SK-N-SH treated with all-trans-retinoic acid at 6 μM for 48 hours (cell line): ENCODE measurements at regions not wholly inside any gene's neighbourhood (a gene's known extent, or its start where the extent isn't known, plus 50 kb on each side); places are given as distances from the start of the nearest gene placed in this dataset.

ENCODE experiments used
- ATAC-seq: fragments of 200-7000 bp; cut with Tn5 transposase; 3 replicates; pipeline ENCODE4 v1.9.1; 2020; ENCODE audit warnings: mild to moderate bottlenecking, moderate library complexity
- BACH2 ChIP-seq: fragments of 250-450 bp; sonication (Bioruptor Pico); IDR thresholded peaks from 2 replicates; pipeline ENCODE4 v1.9.0; 2021; ENCODE audit warnings: mild to moderate bottlenecking, borderline replicate concordance
- CREB5 ChIP-seq: fragments of 250-450 bp; sonication (Bioruptor Pico); IDR thresholded peaks from 2 replicates; pipeline ENCODE4 v1.5.1; 2020; ENCODE audit warnings: low read depth, mild to moderate bottlenecking, moderate library complexity
- CSDC2 ChIP-seq: fragments of 250-450 bp; sonication (Bioruptor Pico); IDR thresholded peaks from 2 replicates; pipeline ENCODE4 v1.5.0; 2020; ENCODE audit warnings: mild to moderate bottlenecking, moderate library complexity
- CSRNP3 ChIP-seq: fragments of 250-450 bp; sonication (Bioruptor Pico); IDR thresholded peaks from 2 replicates; pipeline ENCODE4 v1.5.1; 2021; ENCODE audit warnings: mild to moderate bottlenecking, moderate library complexity
- ESRRG ChIP-seq: fragments of 250-450 bp; sonication (Bioruptor Pico); IDR thresholded peaks from 2 replicates; pipeline ENCODE4 v1.6.1; 2021; ENCODE audit warnings: mild to moderate bottlenecking
- GLIS3 ChIP-seq: fragments of 250-450 bp; sonication (Bioruptor Pico); IDR thresholded peaks from 2 replicates; pipeline ENCODE4 v1.5.0; 2020; ENCODE audit warnings: mild to moderate bottlenecking, moderate library complexity
- ISL1 ChIP-seq: fragments of 250-450 bp; sonication (Bioruptor Pico); IDR thresholded peaks from 2 replicates; pipeline ENCODE4 v2.1.2; 2022; ENCODE audit warnings: mild to moderate bottlenecking, moderate library complexity
- OSR1 ChIP-seq: fragments of 250-450 bp; sonication (Bioruptor Pico); IDR thresholded peaks from 2 replicates; pipeline ENCODE4 v1.8.0; 2022; ENCODE audit warnings: moderate library complexity, mild to moderate bottlenecking, inconsistent platforms
- PATZ1 ChIP-seq: fragments of 250-450 bp; sonication (Bioruptor Pico); IDR thresholded peaks from 2 replicates; pipeline ENCODE4 v1.8.0; 2020; ENCODE audit warnings: mild to moderate bottlenecking, moderate library complexity, borderline replicate concordance
- POU6F1 ChIP-seq: fragments of 250-450 bp; sonication (Bioruptor Pico); IDR thresholded peaks from 2 replicates; pipeline ENCODE4 v1.8.0; 2021; ENCODE audit warnings: low read depth, mild to moderate bottlenecking, moderate library complexity, borderline replicate concordance
- PPARA ChIP-seq: fragments of 250-450 bp; sonication (Bioruptor Pico); IDR thresholded peaks from 2 replicates; pipeline ENCODE4 v1.5.0; 2020; ENCODE audit warnings: mild to moderate bottlenecking, borderline replicate concordance
- SNAI2 ChIP-seq: fragments of 250-450 bp; sonication (Bioruptor Pico); IDR thresholded peaks from 2 replicates; pipeline ENCODE4 v1.5.0; 2020; ENCODE audit warnings: mild to moderate bottlenecking, moderate library complexity
- TCF4 ChIP-seq: fragments of 250-450 bp; sonication (Bioruptor Pico); IDR thresholded peaks from 2 replicates; pipeline ENCODE4 v1.8.0; 2021; ENCODE audit warnings: mild to moderate bottlenecking, moderate library complexity, borderline replicate concordance
- TOX ChIP-seq: fragments of 250-450 bp; sonication (Bioruptor Pico); IDR thresholded peaks from 2 replicates; pipeline ENCODE4 v1.8.0; 2021; ENCODE audit warnings: mild to moderate bottlenecking, moderate library complexity, borderline replicate concordance
- ZC3H10 ChIP-seq: fragments of 250-450 bp; sonication (Bioruptor Pico); IDR thresholded peaks from 2 replicates; pipeline ENCODE4 v1.5.1; 2021; ENCODE audit warnings: mild to moderate bottlenecking, moderate library complexity
- ZFP30 ChIP-seq: fragments of 450-650 bp; formaldehyde crosslinking; IDR thresholded peaks from 2 replicates; pipeline ENCODE4 v1.5.0; 2022; ENCODE audit warnings: mild to moderate bottlenecking, moderate library complexity
- ZNF565 ChIP-seq: fragments of 450-650 bp; formaldehyde crosslinking; conservative IDR thresholded peaks from 2 replicates; pipeline ENCODE4 v1.5.0; 2020; ENCODE audit warnings: low read depth, mild to moderate bottlenecking, moderate library complexity
- ZNF70 ChIP-seq: fragments of 450-650 bp; formaldehyde crosslinking; IDR thresholded peaks from 2 replicates; pipeline ENCODE4 v1.5.0; 2020; ENCODE audit warnings: mild to moderate bottlenecking, moderate library complexity
- ZNF8 ChIP-seq: fragments of 450-650 bp; formaldehyde crosslinking; IDR thresholded peaks from 2 replicates; pipeline ENCODE4 v1.5.0; 2020; ENCODE audit warnings: mild to moderate bottlenecking, moderate library complexity

DNA sequence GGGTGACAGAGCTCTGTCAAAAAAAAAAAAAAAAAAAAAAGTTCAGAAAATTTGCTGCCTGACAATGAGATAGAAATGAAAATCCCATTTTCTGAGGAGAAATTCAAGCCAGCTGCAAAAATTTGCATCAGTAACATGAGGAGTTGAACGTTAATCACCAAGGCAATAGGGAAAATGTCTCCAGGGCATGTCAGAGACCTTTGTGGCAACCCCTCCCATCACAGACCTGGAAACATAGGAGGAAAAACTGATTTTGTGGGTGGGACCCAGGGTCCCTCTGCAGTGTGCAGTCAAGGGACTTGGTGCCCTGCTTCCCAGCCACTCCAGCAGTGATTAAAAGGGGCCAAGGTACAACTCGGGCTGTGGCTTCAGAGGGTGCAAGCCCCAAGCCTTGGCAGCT lies 615.4 kb downstream of the RWDD3 start:
- ATAC-seq = no peak
- no peak for TF ChIP-seq POU6F1 (CRISPR knock-in tag)
- TF ChIP-seq ISL1 (CRISPR knock-in tag) = no peak
- no peak for TF ChIP-seq CREB5 (CRISPR knock-in tag)
- TF ChIP-seq TOX (CRISPR knock-in tag) = no peak
- TF ChIP-seq CSRNP3 = no peak
- TF ChIP-seq CSDC2 (CRISPR knock-in tag) = no peak
- TF ChIP-seq TCF4 (CRISPR knock-in tag) = no peak
- TF ChIP-seq OSR1 = no peak
- TF ChIP-seq PATZ1 = no peak
- no peak for TF ChIP-seq ZNF8

- TF ChIP-seq TCF4 (CRISPR knock-in tag) (no peak), ZFP30 (no peak), BACH2 (CRISPR knock-in tag) (no peak), POU6F1 (CRISPR knock-in tag) (no peak), ISL1 (CRISPR knock-in tag) (no peak), ZNF8 (no peak), PPARA (no peak), TOX (CRISPR knock-in tag) (no peak), PATZ1 (no peak), GLIS3 (CRISPR knock-in tag) (no peak), SNAI2 (CRISPR knock-in tag) (no peak), ZC3H10 (CRISPR knock-in tag) (no peak), ESRRG (CRISPR knock-in tag) (no peak), CREB5 (CRISPR knock-in tag) (no peak), ZNF565 (CRISPR knock-in tag) (no peak), CSDC2 (CRISPR knock-in tag) (no peak), CSRNP3 (no peak), ZNF70 (CRISPR knock-in tag) (no peak), OSR1 (no peak)
- TF ChIP-seq, all 23 proteins: peak for 0
- no peak for ATAC-seq
Measured at GRCh38 chr1:95850165-95850649, 616.2 kb downstream of the RWDD3 start.
